NB4 (cell line): ENCODE measurements at regions not wholly inside any gene's neighbourhood (a gene's known extent, or its start where the extent isn't known, plus 50 kb on each side); places are given as distances from the start of the nearest gene placed in this dataset.

Experiments used
- DNase-seq: peaks from one replicate; pipeline ENCODE4 v3.0.0; 2010; ENCODE audit warnings: low read depth
- H3K4me3 ChIP-seq: one replicate; pipeline ENCODE4 v1.5.1; 2011; ENCODE audit warnings: mild to moderate bottlenecking, low read depth, low read length, moderate library complexity
- CTCF ChIP-seq: IDR thresholded peaks from one replicate; pipeline ENCODE4 v1.5.1; 2012; ENCODE audit warnings: low read depth, low read length
- MAX ChIP-seq: IDR thresholded peaks from 2 replicates; pipeline ENCODE4 v1.6.1; 2011; ENCODE audit warnings: low read depth, low read length
- MYC ChIP-seq: IDR thresholded peaks from 2 replicates; pipeline ENCODE4 v1.6.1; 2011; ENCODE audit warnings: low read depth, low read length
- POLR2A ChIP-seq: IDR thresholded peaks from 2 replicates; pipeline ENCODE4 v1.6.1; 2011; ENCODE audit warnings: mild to moderate bottlenecking; ENCODE audit not compliant: insufficient read length; ENCODE audit errors: extremely low read depth

- H3K4me3 ChIP-seq, result no peak overlapping the region
- DNase-seq, result no peak
- TF ChIP-seq CTCF, result no peak
- TF ChIP-seq MYC, result no peak
- TF ChIP-seq MAX, result no peak
- no peak for TF ChIP-seq POLR2A
These were observed 78.3 kb upstream of the TIAM2 start for GRCh38 chr6:154916857-154917256.

GRCh38 chr6:154917941-154918340, 77.2 kb upstream of the TIAM2 start:
- no peak for TF ChIP-seq MAX
- DNase-seq, result no peak
- H3K4me3 ChIP-seq, result no peak overlapping the region

DNA sequence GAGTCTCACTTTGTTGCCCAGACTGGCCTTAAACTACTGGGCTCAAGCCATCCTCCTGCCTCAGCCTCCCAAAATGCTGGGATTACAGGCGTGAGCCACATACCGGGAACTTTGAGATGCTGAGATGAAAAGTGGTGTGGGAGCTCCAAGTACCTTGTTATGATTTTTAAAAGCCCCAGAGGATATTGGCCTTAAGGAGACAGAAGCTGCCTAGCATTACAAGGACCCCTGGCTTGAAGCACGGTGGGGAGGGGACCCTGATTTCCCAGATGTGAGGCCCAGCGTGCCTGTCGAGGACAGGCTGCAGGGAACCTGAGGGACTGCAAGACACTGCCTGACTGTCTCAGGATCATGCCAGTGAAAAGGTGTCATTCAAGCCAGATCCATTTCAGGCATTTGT, 75.3 kb upstream of the TIAM2 start:
- H3K4me3 ChIP-seq, result no peak overlapping the region
- TF ChIP-seq POLR2A (no peak), MYC (no peak), MAX (no peak)
- DNase-seq, result no peak

DNA sequence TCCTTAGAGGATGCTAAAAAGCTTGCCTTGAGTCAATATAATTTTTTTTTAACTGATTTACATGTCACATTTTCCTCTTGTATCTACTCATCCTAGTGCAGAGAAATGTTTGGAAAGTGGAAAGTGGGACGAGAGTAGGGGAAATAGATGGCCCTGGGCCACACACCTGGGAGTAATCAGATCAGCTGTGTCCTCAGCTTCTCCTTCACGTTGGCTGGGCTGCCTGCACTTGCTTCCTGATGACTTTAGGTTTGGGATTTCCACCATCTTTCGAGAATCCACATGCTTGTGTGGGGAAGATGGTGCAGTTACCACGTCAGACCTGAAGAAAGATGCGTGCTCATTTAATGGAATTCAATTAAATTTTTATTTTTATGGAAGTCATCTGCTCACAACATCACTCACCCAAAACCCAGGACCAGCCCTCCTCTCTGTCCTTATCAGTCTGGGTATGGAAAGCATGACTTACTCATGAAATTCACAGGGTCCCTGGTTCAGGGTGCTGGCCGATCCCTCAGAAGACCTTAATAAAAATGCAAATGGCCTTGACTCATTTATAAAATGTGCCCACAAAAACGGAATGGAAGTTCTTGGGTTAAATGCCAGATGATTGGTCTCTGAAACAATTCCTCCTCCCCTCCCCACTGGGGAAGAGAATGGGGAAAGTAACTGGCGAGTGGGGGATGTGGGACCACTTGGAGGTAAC, 74.5 kb upstream of the TIAM2 start:
- DNase-seq, result no peak
- no peak overlapping the region for H3K4me3 ChIP-seq
- TF ChIP-seq MYC (no peak), MAX (no peak), CTCF (no peak), POLR2A (no peak)

DNA sequence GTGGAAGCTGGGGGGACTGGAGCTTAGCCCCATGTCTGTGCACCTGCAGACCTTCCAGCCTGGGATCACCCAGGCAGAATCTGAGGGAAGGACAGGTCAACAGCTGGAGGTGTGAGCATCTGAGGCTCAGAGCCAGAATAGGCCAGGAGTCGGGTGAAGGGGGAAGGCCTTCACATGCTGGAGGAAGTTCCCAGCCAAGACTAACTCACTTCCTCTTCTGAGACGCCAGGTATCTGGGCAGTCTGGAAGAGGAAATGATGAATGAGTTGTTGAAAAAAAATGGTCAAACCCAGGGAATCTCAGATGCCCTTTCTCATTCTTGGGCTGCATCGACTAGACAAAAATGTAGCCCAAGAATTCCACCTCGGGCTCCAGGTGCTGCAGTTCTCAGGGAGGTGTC, 73.6 kb upstream of the TIAM2 start:
- DNase-seq, result peak; percentile 51
- H3K4me3 ChIP-seq, result no peak overlapping the region
- TF ChIP-seq POLR2A, result no peak
- no peak for TF ChIP-seq MAX
- no peak for TF ChIP-seq MYC
- no peak for TF ChIP-seq CTCF

GRCh38 chr6:154923199-154923869, 71.8 kb upstream of the TIAM2 start:
- DNase-seq, result no peak
- no peak for TF ChIP-seq MYC
- no peak for TF ChIP-seq MAX
- no peak for TF ChIP-seq POLR2A
- TF ChIP-seq CTCF, result no peak
- H3K4me3 ChIP-seq, result no peak overlapping the region
